Mesothelial cell of epicardium (in vitro differentiated cells): ENCODE measurements at regions not wholly inside any gene's neighbourhood (a gene's known extent, or its start where the extent isn't known, plus 50 kb on each side); places are given as distances from the start of the nearest gene placed in this dataset.

ENCODE experiments used
- DNase-seq, 2 experiments: peaks; one replicate each; pipeline ENCODE4 v3.0.0; 2021; ENCODE audit warnings: low spot score in 2 of 2; ENCODE audit not compliant: unreplicated experiment in 2 of 2
- H3K27ac Mint-ChIP-seq: 2 replicates; pipeline ENCODE4 v1.8.0; 2021; ENCODE audit warnings: mixed read lengths
- H3K27me3 Mint-ChIP-seq: 2 replicates; pipeline ENCODE4 v1.8.0; 2021; ENCODE audit warnings: low read depth, mixed read lengths
- H3K36me3 Mint-ChIP-seq: 2 replicates; pipeline ENCODE4 v1.8.0; 2021; ENCODE audit warnings: mixed read lengths
- H3K4me1 Mint-ChIP-seq: 2 replicates; pipeline ENCODE4 v1.8.0; 2021; ENCODE audit warnings: mixed read lengths
- H3K4me3 Mint-ChIP-seq: 2 replicates; pipeline ENCODE4 v1.8.0; 2021; ENCODE audit warnings: mild to moderate bottlenecking, moderate library complexity, mixed read lengths
- H3K9me3 Mint-ChIP-seq: 2 replicates; pipeline ENCODE4 v1.8.0; 2021; ENCODE audit warnings: mixed read lengths
- TF ChIP-seq, protein P1 (sequence below): fragments of 200-600 bp; sonication (generic); IDR thresholded peaks from one replicate; pipeline ENCODE4 v1.5.0; 2021; ENCODE audit warnings: antibody characterized with exemption; ENCODE audit not compliant: unreplicated experiment

DNA sequence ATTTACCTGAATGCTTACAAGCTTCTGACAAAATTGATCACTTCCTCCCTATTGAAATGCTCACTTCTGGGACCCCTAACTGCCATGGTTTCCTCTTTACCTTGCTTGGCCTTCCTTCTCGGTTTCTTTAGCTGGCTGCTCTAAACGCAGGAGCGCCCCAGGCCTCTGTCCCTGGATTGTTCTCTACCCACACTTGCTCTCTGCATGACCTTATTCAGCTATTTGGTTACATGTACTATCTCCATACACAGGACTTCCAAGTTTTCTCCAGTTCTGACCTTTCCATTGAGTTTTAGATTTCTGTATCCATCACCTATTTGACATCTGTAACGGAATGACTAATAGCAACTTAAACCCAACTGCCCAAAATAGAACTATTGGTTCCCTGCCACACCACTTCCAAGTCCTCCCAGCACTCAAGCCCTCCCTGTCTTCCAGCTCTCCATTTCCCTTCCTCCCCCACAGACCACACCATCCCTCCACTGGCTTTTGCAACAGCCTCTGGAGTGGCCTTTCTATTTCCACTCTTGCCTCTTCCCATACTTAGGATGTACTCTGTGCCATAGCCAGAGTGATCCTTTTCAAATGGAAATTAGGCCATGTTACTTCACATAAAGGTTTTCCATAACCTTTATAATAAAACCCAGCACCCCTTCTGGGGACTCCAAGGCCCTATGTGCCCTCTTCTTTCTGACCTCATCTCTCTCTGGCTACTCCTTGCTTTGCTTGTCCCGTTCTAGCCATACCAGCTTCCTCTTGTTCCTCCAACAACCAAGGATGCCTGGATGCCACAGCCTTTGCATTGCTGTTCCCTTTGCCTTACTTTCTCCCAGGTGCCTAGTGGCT is 202.2 kb downstream of the AEBP2 start:
- peaks cover 17% of the 10 kb centered on the region for H3K4me1 Mint-ChIP-seq
- H3K36me3 Mint-ChIP-seq: peaks cover 6% of the 10 kb centered on the region
- H3K4me3 Mint-ChIP-seq: no peak overlapping the region
- no peaks in the 10 kb centered on the region for H3K27me3 Mint-ChIP-seq
- H3K27ac Mint-ChIP-seq: no peak overlapping the region
- DNase-seq: no peak
- H3K9me3 Mint-ChIP-seq: peaks cover 7% of the 10 kb centered on the region
- TF ChIP-seq, protein P1, sequence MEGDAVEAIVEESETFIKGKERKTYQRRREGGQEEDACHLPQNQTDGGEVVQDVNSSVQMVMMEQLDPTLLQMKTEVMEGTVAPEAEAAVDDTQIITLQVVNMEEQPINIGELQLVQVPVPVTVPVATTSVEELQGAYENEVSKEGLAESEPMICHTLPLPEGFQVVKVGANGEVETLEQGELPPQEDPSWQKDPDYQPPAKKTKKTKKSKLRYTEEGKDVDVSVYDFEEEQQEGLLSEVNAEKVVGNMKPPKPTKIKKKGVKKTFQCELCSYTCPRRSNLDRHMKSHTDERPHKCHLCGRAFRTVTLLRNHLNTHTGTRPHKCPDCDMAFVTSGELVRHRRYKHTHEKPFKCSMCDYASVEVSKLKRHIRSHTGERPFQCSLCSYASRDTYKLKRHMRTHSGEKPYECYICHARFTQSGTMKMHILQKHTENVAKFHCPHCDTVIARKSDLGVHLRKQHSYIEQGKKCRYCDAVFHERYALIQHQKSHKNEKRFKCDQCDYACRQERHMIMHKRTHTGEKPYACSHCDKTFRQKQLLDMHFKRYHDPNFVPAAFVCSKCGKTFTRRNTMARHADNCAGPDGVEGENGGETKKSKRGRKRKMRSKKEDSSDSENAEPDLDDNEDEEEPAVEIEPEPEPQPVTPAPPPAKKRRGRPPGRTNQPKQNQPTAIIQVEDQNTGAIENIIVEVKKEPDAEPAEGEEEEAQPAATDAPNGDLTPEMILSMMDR: no peak

DNA sequence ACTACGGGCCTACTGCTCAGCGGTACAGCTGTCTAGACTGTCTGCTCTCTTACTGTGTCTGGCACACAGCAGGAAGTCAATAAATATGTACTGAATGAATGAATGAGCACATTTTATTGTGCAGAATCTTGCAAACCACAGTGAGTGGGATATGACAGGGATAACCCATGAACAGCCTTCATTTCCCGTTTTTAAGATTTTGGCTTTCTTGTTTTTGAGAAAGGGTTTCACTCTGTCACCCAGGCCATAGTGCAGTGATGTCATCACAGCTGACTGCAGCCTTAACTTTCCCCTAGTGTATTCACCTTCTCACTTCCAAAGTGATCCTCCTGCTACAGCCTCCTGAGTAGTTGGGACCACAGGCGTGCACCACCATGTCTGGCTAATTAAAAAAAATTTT is 203.1 kb downstream of the AEBP2 start:
- TF ChIP-seq, protein P1: no peak
- Mint-ChIP-seq H3K36me3 (peaks cover 7% of the 10 kb centered on the region), H3K4me3 (no peak overlapping the region), H3K9me3 (peaks cover 7% of the 10 kb centered on the region), H3K27me3 (no peaks in the 10 kb centered on the region), H3K27ac (no peak overlapping the region), H3K4me1 (peaks cover 17% of the 10 kb centered on the region)
- DNase-seq: no peak

DNA sequence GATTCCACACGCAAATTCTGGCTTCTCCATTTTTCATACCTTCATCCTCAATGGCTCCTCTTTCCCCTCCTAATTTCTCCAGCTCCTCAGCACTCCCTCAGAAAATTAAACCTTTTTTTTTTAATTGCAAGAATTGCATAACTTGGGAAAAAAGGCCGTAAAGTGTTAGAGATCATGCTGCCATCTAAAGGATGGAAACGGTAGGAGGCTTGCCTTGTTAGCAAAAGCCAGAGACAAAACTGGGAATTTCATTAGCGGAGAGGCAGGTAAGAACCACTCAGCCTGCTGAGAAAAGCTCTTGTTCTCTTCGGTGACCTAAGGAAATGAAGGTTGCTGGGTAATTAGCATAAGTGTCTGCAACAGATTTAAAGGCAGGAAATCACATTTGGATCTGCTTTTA is 204.3 kb downstream of the AEBP2 start:
- H3K4me3 Mint-ChIP-seq: no peak overlapping the region
- no peak for DNase-seq
- no peaks in the 10 kb centered on the region for H3K27me3 Mint-ChIP-seq
- TF ChIP-seq, protein P1: no peak
- peak overlapping the region; percentile 35 for H3K27ac Mint-ChIP-seq
- peaks cover 11% of the 10 kb centered on the region for H3K9me3 Mint-ChIP-seq
- peaks cover 17% of the 10 kb centered on the region for H3K4me1 Mint-ChIP-seq
- H3K36me3 Mint-ChIP-seq: peaks cover 7% of the 10 kb centered on the region

DNA sequence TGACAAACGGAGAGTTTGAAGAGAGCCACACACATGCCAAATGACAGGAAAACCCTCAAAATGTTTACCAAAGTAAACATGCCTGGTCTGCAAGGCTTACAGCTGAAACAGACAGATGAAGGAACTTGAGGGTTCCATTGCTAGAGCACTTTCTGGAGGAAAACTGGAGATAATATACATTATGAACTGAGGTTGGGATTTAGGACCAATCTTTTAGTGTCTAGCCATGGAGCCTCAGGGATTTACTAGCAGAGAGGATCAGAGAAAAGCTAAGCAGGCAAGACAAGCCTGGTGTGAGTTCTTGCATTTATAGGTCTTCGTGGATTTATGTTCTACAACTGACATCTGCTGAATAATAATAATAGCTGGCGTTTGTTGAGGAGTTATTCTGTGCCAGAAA is 205.3 kb downstream of the AEBP2 start:
- Mint-ChIP-seq H3K36me3 (peaks cover 7% of the 10 kb centered on the region), H3K27ac (no peak overlapping the region), H3K9me3 (peaks cover 16% of the 10 kb centered on the region), H3K4me1 (peaks cover 17% of the 10 kb centered on the region), H3K27me3 (no peaks in the 10 kb centered on the region), H3K4me3 (no peak overlapping the region)
- no peak for DNase-seq
- TF ChIP-seq, protein P1: no peak

DNA sequence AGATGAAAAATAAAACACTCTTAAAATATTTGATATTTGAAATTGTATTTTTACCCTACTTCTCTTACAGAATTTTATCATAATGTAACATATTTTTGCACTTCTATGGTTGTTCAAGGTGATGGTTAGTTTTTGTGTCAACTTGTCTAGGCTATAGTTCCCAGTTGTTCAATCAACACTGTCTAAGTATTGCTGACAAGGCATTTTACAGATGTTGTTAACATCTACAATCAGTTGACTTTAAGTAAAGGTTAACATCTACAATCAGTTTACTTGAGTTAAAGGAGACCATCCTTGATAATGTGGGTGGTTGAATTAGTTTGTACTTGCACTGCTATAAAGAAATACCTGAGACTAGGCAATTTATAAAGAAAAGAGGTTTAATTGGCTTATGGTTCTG is 206.5 kb downstream of the AEBP2 start:
- Mint-ChIP-seq H3K9me3 (peaks cover 23% of the 10 kb centered on the region), H3K4me1 (peaks cover 13% of the 10 kb centered on the region), H3K27ac (no peak overlapping the region), H3K4me3 (no peak overlapping the region), H3K27me3 (no peaks in the 10 kb centered on the region), H3K36me3 (peaks cover 7% of the 10 kb centered on the region)
- TF ChIP-seq, protein P1: no peak
- DNase-seq: no peak

DNA sequence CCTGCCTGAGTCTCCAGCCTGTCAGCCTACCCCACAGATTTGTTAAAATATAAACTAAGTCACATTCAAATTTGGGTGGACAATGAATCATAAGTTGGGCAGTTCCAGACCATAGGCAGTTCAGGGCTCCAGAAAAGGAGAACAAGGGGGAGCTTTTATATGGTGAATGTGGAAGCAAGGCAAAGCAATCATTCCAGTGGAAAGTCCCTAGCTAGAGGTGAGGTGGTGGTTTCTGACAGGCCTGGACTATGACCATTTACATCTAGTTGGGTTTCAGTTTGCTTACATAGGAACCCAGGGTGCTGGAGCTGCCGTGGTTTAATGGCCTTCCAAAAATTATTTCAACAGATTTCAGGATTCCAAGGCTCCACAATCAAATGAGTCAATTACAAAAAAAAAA is 207.3 kb downstream of the AEBP2 start:
- peaks cover 26% of the 10 kb centered on the region for H3K9me3 Mint-ChIP-seq
- H3K36me3 Mint-ChIP-seq: peaks cover 7% of the 10 kb centered on the region

More for the DNA sequence above, 207.3 kb downstream of the AEBP2 start:
- Mint-ChIP-seq H3K27ac (no peak overlapping the region), H3K4me1 (peaks cover 5% of the 10 kb centered on the region), H3K4me3 (no peak overlapping the region), H3K27me3 (no peaks in the 10 kb centered on the region)
- DNase-seq: no peak
- TF ChIP-seq, protein P1: no peak
